HCT116 (cell line): ENCODE measurements at regions not wholly inside any gene's neighbourhood (a gene's known extent, or its start where the extent isn't known, plus 50 kb on each side); places are given as distances from the start of the nearest gene placed in this dataset.
"Not testable (repeated sequence)": the region's sequence is repeated elsewhere in the genome, so short reads cannot be mapped to it uniquely, and the experiment has no call there.

Source experiments
- ATAC-seq: fragments of 200-7000 bp; cut with Tn5 transposase; 2 replicates; pipeline ENCODE4 v1.9.1; 2020; ENCODE audit warnings: mild to moderate bottlenecking, moderate library complexity
- BruUV-seq: library from RNA; stranded (reverse); fragments of 400-500 nt; replicated peaks from 2 replicates; lab custom pipeline; 2021; lab: Mats Ljungman, UMichigan
- CTCF ChIA-PET: fragments of 300-600 bp; sonication (Branson Sonifier 250); formaldehyde crosslinking; loops from one replicate; lab custom pipeline; 2021; ENCODE audit warnings: antibody characterized with exemption; lab: Charles Lee
- POLR2A ChIA-PET: fragments of 300-600, 350-600 bp; sonication (Branson Sonifier 250); formaldehyde crosslinking; loops from one replicate; lab custom pipeline; 2021; ENCODE audit warnings: antibody characterized with exemption; lab: Charles Lee
- RAD21 ChIA-PET, 2 experiments: fragments of 300-600 bp; sonication (Branson Sonifier 250); formaldehyde crosslinking; loops; one replicate each; lab custom pipeline; 2023; ENCODE audit warnings: low total read pairs in 2 of 2; ENCODE audit not compliant: uncharacterized antibody in 2 of 2, unreplicated experiment in 2 of 2, low non-redundant PET in 1 of 2; lab: Charles Lee
- DNase-seq: peaks from one replicate; pipeline ENCODE4 v3.0.0-alpha.2; 2010; ENCODE audit warnings: low read depth, low spot score
- H2AFZ ChIP-seq: fragments of 200-600 bp; shearing (Covaris generic), sonication (generic); 2 replicates; pipeline ENCODE4 v1.6.1; 2017; ENCODE audit warnings: low read depth, mixed run types, mixed read lengths, antibody characterized with exemption, low read length; ENCODE audit not compliant: poor library complexity, severe bottlenecking
- H3K27ac ChIP-seq: 2 replicates; pipeline ENCODE4 v1.5.1; 2012; ENCODE audit warnings: low read depth, low read length
- H3K27me3 ChIP-seq: fragments of 200-600 bp; sonication (generic); 2 replicates; pipeline ENCODE4 v1.6.1; 2016; ENCODE audit warnings: mixed run types, low read length, mixed read lengths; ENCODE audit not compliant: insufficient read depth
- H3K36me3 ChIP-seq, 2 experiments: fragments of 200-500 bp in 1 of 2; fragments of 200-600 bp in 1 of 2; sonication (Bioruptor generic) in 1 of 2; sonication (generic) in 1 of 2; 2 replicates each; pipeline versions ENCODE4 v1.5.1 to v1.6.1; 2014 to 2016; ENCODE audit warnings: low read length in 2 of 2, inconsistent platforms in 1 of 2, mixed read lengths in 1 of 2, mixed run types in 1 of 2; ENCODE audit not compliant: insufficient read depth in 2 of 2, control insufficient read depth in 1 of 2
- H3K4me1 ChIP-seq, 2 experiments: fragments of 200-600 bp in 1 of 2; sonication (generic) in 1 of 2; 2 replicates each; pipeline versions ENCODE4 v1.5.1 to v1.6.1; 2012 to 2017; ENCODE audit warnings: low read length in 2 of 2, inconsistent platforms in 1 of 2, mild to moderate bottlenecking in 1 of 2, mixed read lengths in 1 of 2, mixed run types in 1 of 2, moderate library complexity in 1 of 2; ENCODE audit not compliant: insufficient read depth in 2 of 2, control insufficient read depth in 1 of 2
- H3K4me2 ChIP-seq: fragments of 200-600 bp; sonication (generic); 2 replicates; pipeline ENCODE4 v1.6.1; 2017; ENCODE audit warnings: mixed run types, low read length, mixed read lengths
- H3K4me3 ChIP-seq, 2 experiments: fragments of 200-600 bp in 1 of 2; sonication (generic) in 1 of 2; replicated peaks in 1 of 2; 2 replicates each; pipeline ENCODE4 v1.5.1; 2011 to 2016; ENCODE audit warnings: low read length in 2 of 2, control low read depth in 1 of 2, low read depth in 1 of 2, mild to moderate bottlenecking in 1 of 2, mixed read lengths in 1 of 2, mixed run types in 1 of 2
- H3K79me2 ChIP-seq: fragments of 200-600 bp; sonication (generic); 2 replicates; pipeline ENCODE4 v1.6.1; 2017; ENCODE audit warnings: mild to moderate bottlenecking, mixed run types, low read length, moderate library complexity, mixed read lengths; ENCODE audit not compliant: insufficient read depth
- H3K9ac ChIP-seq: fragments of 200-600 bp; sonication (generic); 2 replicates; pipeline ENCODE4 v1.6.1; 2016; ENCODE audit warnings: low read length, mixed read lengths
- H3K9me2 ChIP-seq: fragments of 200-600 bp; sonication (generic), shearing (Covaris generic); 2 replicates; pipeline ENCODE4 v1.6.1; 2017; ENCODE audit warnings: mixed run types, mild to moderate bottlenecking, moderate library complexity; ENCODE audit not compliant: insufficient read depth
- H3K9me3 ChIP-seq, 2 experiments: fragments of 200-500 bp in 1 of 2; fragments of 200-600 bp in 1 of 2; sonication (Bioruptor generic) in 1 of 2; sonication (generic) in 1 of 2; 2 replicates each; pipeline ENCODE4 v1.6.1; 2014 to 2017; ENCODE audit warnings: low read length in 2 of 2, mixed read lengths in 2 of 2, inconsistent platforms in 1 of 2, low read depth in 1 of 2, mild to moderate bottlenecking in 1 of 2, mixed run types in 1 of 2, moderate library complexity in 1 of 2; ENCODE audit not compliant: control insufficient read depth in 1 of 2, insufficient read depth in 1 of 2
- H4K20me1 ChIP-seq: fragments of 200-600 bp; sonication (generic), shearing (Covaris generic); 2 replicates; pipeline ENCODE4 v1.6.1; 2017; ENCODE audit warnings: mixed run types, mild to moderate bottlenecking, moderate library complexity; ENCODE audit not compliant: insufficient read depth
- intact Hi-C: fragments of 100-400 bp; cut with micrococcal nuclease; formaldehyde crosslinking; loops from 2 replicates; pipeline ENCODE4 v1.10.0; 2022

DNA sequence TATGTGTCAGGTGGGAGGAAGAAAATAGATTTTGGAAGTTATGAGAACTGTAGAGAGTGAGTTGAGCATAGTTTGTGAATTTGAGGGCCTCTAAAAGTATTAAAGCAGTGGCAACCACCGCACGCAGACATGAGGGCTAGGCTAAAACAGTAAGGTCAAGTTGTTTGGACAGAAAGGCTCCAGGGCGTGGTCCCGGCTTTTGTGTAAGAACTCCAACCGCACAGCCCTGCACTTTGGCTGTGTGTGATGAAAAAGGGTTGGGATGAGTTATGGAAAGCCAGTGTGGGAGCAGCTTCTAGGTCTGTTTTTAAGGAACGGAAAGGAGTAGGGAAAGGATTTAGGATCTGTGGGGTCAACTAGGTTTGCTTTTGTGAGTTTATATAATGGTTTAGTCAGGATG is 50.5 kb upstream of the SERPINE2 start:
- H3K9me3 ChIP-seq, ATAC-seq, H3K27ac ChIP-seq, POLR2A ChIA-PET, H2AFZ ChIP-seq, H3K79me2 ChIP-seq, DNase-seq, H4K20me1 ChIP-seq, H3K4me3 ChIP-seq, H3K4me2 ChIP-seq, H3K27me3 ChIP-seq, H3K9ac ChIP-seq, RAD21 ChIA-PET, CTCF ChIA-PET, BruUV-seq, H3K36me3 ChIP-seq, H3K9me2 ChIP-seq: not testable (repeated sequence)
- peaks cover 21 to 27% of the 10 kb centered on the region in 2 experiments for H3K4me1 ChIP-seq
- intact Hi-C loops, result loop anchor here (5.0 kb wide), 1 partner anchor 58 kb away; no protein-coding TSS in a partner anchor
